ENCODE measurements at regions not wholly inside any gene's neighbourhood (a gene's known extent, or its start where the extent isn't known, plus 50 kb on each side); places are given as distances from the start of the nearest gene placed in this dataset.

GRCh38 chr4:66193487-66193886 lies 523.2 kb upstream of the EPHA5 start:
- TF ChIP-seq CTCF (IDR thresholded peaks at IDR 0.05) (no peak), POLR2A (IDR thresholded peaks at IDR 0.05) (no peak)
- intact Hi-C loops (cut with DNase I; ENCODE audit: low total_unique reads) = no loop called here
- H3K27ac ChIP-seq = no peak overlapping the region
- H3K27me3 ChIP-seq = no peaks in the 10 kb centered on the region
- H3K4me1 ChIP-seq = no peaks in the 10 kb centered on the region
- no peak for DNase-seq
- no peaks in the 10 kb centered on the region for H3K36me3 ChIP-seq
- H3K4me3 ChIP-seq = no peak overlapping the region
- no peaks in the 10 kb centered on the region for H3K9me3 ChIP-seq

- TF ChIP-seq CTCF (IDR thresholded peaks at IDR 0.05) = no peak
- no peak for TF ChIP-seq POLR2A (IDR thresholded peaks at IDR 0.05)
- no peaks in the 10 kb centered on the region for H3K36me3 ChIP-seq
- H3K4me3 ChIP-seq = no peak overlapping the region
- no peaks in the 10 kb centered on the region for H3K27me3 ChIP-seq
- DNase-seq = no peak
- no peaks in the 10 kb centered on the region for H3K4me1 ChIP-seq
- no peak overlapping the region for H3K27ac ChIP-seq
- intact Hi-C loops (cut with DNase I; ENCODE audit: low total_unique reads) = no loop called here
- H3K9me3 ChIP-seq = no peaks in the 10 kb centered on the region
Observed at GRCh38 chr4:66187175-66187720, 517.0 kb upstream of the EPHA5 start.

GRCh38 chr4:66186095-66186494 lies 515.8 kb upstream of the EPHA5 start:
- no peak for DNase-seq
- Histone ChIP-seq H3K27ac (no peak overlapping the region), H3K4me1 (no peaks in the 10 kb centered on the region), H3K27me3 (no peaks in the 10 kb centered on the region), H3K4me3 (no peak overlapping the region), H3K9me3 (no peaks in the 10 kb centered on the region), H3K36me3 (no peaks in the 10 kb centered on the region)
- TF ChIP-seq CTCF (IDR thresholded peaks at IDR 0.05) = no peak
- no peak for TF ChIP-seq POLR2A (IDR thresholded peaks at IDR 0.05)
- intact Hi-C loops (cut with DNase I; ENCODE audit: low total_unique reads) = no loop called here

GRCh38 chr4:66182636-66183035 lies 512.3 kb upstream of the EPHA5 start:
- H3K36me3 ChIP-seq = no peaks in the 10 kb centered on the region
- no peaks in the 10 kb centered on the region for H3K27me3 ChIP-seq
- no peak overlapping the region for H3K4me3 ChIP-seq
- intact Hi-C loops (cut with DNase I; ENCODE audit: low total_unique reads) = no loop called here
- no peaks in the 10 kb centered on the region for H3K4me1 ChIP-seq
- no peak for DNase-seq
- H3K27ac ChIP-seq = no peak overlapping the region
- no peak for TF ChIP-seq CTCF (IDR thresholded peaks at IDR 0.05)
- no peaks in the 10 kb centered on the region for H3K9me3 ChIP-seq

- intact Hi-C loops (cut with DNase I; ENCODE audit: low total_unique reads) = no loop called here
- H3K36me3 ChIP-seq = no peaks in the 10 kb centered on the region
- H3K27ac ChIP-seq = no peak overlapping the region
- no peaks in the 10 kb centered on the region for H3K27me3 ChIP-seq
- DNase-seq = no peak
- TF ChIP-seq CTCF (IDR thresholded peaks at IDR 0.05) (no peak), POLR2A (IDR thresholded peaks at IDR 0.05) (no peak)
- no peak overlapping the region for H3K4me3 ChIP-seq
- no peaks in the 10 kb centered on the region for H3K9me3 ChIP-seq
- H3K4me1 ChIP-seq = no peaks in the 10 kb centered on the region
Observed at GRCh38 chr4:66178906-66179305, 508.6 kb upstream of the EPHA5 start.

Data from uterus (tissue), 3 donors.